B cell (primary cell): ENCODE measurements at regions not wholly inside any gene's neighbourhood (a gene's known extent, or its start where the extent isn't known, plus 50 kb on each side); places are given as distances from the start of the nearest gene placed in this dataset.
A peak's percentile ranks its signal among the peaks of the same experiment; 100 is the strongest.

Experiments
- ATAC-seq: fragments of 200-7000 bp; cut with Tn5 transposase; one replicate; pipeline ENCODE4 v1.10.0; 2021; ENCODE audit warnings: low read depth, mild to moderate bottlenecking, moderate number of reproducible peaks, moderate library complexity
- CTCF ChIA-PET: fragments of 350-600 bp; sonication (Branson Sonifier 250); formaldehyde crosslinking; loops from one replicate; lab custom pipeline; 2021; ENCODE audit warnings: antibody characterized with exemption, inconsistent platforms; lab: Charles Lee
- POLR2A ChIA-PET: fragments of 350-600 bp; sonication (Branson Sonifier 250); formaldehyde crosslinking; loops from one replicate; lab custom pipeline; 2021; ENCODE audit warnings: antibody characterized with exemption; lab: Charles Lee
- DNase-seq: peaks from one replicate; pipeline ENCODE4 v3.0.0; 2013
- H2AFZ ChIP-seq: 2 replicates; pipeline ENCODE4 v1.6.1; 2012; ENCODE audit warnings: mild to moderate bottlenecking, low read depth, low read length; ENCODE audit not compliant: insufficient read depth, poor library complexity, severe bottlenecking
- H3K27ac ChIP-seq, 2 donors: 1 replicate in 1 of 2; 2 replicates in 1 of 2; pipeline ENCODE4 v1.5.1; 2012 to 2013; ENCODE audit warnings: low read length in 2 of 2, mild to moderate bottlenecking in 2 of 2, moderate library complexity in 1 of 2
- H3K27me3 ChIP-seq, 4 experiments: fragments of 200-600 bp in 1 of 4; sonication (generic) in 1 of 4; replicated peaks in 1 of 4; 1 replicate in 2 of 4; 2 replicates in 2 of 4; pipeline versions ENCODE4 v1.6.1 to v1.7.0; 2013 to 2016; ENCODE audit warnings: low read length in 3 of 4, mild to moderate bottlenecking in 2 of 4, mixed read lengths in 1 of 4, moderate library complexity in 1 of 4; ENCODE audit not compliant: insufficient read depth in 4 of 4, control insufficient read depth in 3 of 4; ENCODE audit errors: control extremely low read depth in 1 of 4
- H3K36me3 ChIP-seq, 2 experiments: replicated peaks in 1 of 2; 1 replicate in 1 of 2; 2 replicates in 1 of 2; pipeline versions ENCODE4 v1.6.1 to v1.7.1; 2013; ENCODE audit warnings: low read length in 1 of 2; ENCODE audit not compliant: insufficient read depth in 2 of 2, control insufficient read depth in 1 of 2; ENCODE audit errors: control extremely low read depth in 1 of 2, extremely low read depth in 1 of 2
- H3K4me1 ChIP-seq, 2 donors: fragments of 200-600 bp in 1 of 2; sonication (generic) in 1 of 2; 1 replicate in 1 of 2; 2 replicates in 1 of 2; pipeline versions ENCODE4 v1.5.1 to v1.6.1; 2013 to 2017; ENCODE audit warnings: low read length in 2 of 2; ENCODE audit not compliant: control insufficient read depth in 2 of 2, insufficient read depth in 2 of 2
- H3K4me2 ChIP-seq: replicated peaks from 2 replicates; pipeline ENCODE3; 2012; ENCODE audit warnings: mild to moderate bottlenecking, low read depth, low read length; ENCODE audit not compliant: poor library complexity, severe bottlenecking
- H3K4me3 ChIP-seq, 5 experiments: fragments of 200-600 bp in 1 of 5; sonication (generic) in 1 of 5; 1 replicate in 3 of 5; 2 replicates in 2 of 5; pipeline versions ENCODE4 v1.5.1 to v1.7.0; 2011 to 2016; ENCODE audit warnings: low read length in 4 of 5, mild to moderate bottlenecking in 4 of 5, low read depth in 2 of 5, control low read depth in 1 of 5, moderate library complexity in 1 of 5; ENCODE audit not compliant: insufficient read depth in 1 of 5; ENCODE audit errors: control extremely low read depth in 1 of 5, extremely low read depth in 1 of 5
- H3K79me2 ChIP-seq: fragments of 200-600 bp; sonication (generic); one replicate; pipeline ENCODE4 v1.6.0; 2016; ENCODE audit warnings: low read length; ENCODE audit not compliant: control insufficient read depth, insufficient read depth
- H3K9ac ChIP-seq: fragments of 200-600 bp; sonication (generic); 2 replicates; pipeline ENCODE4 v1.6.1; 2017; ENCODE audit warnings: mild to moderate bottlenecking, low read length, moderate library complexity
- H3K9me3 ChIP-seq, 3 donors: one replicate each; pipeline versions ENCODE4 v1.6.1 to v1.7.1; 2013; ENCODE audit warnings: low read length in 2 of 3; ENCODE audit not compliant: control insufficient read depth in 2 of 3, insufficient read depth in 1 of 3; ENCODE audit errors: control extremely low read depth in 1 of 3
- H4K20me1 ChIP-seq: 2 replicates; pipeline ENCODE4 v1.6.0; 2012; ENCODE audit warnings: mild to moderate bottlenecking, low read length; ENCODE audit not compliant: insufficient read depth, control insufficient read depth, poor library complexity, severe bottlenecking
- H3K27ac Mint-ChIP-seq: one replicate; pipeline ENCODE4 v1.8.0; 2021; ENCODE audit warnings: mixed read lengths
- H3K27me3 Mint-ChIP-seq: one replicate; pipeline ENCODE4 v1.8.0; 2021; ENCODE audit warnings: mixed read lengths
- H3K4me1 Mint-ChIP-seq: one replicate; pipeline ENCODE4 v1.8.0; 2021; ENCODE audit warnings: mixed read lengths
- H3K4me3 Mint-ChIP-seq: one replicate; pipeline ENCODE4 v1.8.0; 2021; ENCODE audit warnings: mixed read lengths
- H3K9me3 Mint-ChIP-seq: one replicate; pipeline ENCODE4 v1.8.0; 2022; ENCODE audit warnings: mixed read lengths; ENCODE audit not compliant: insufficient read depth
- CTCF ChIP-seq: fragments of 200-600 bp; IDR thresholded peaks from one replicate; pipeline ENCODE4 v1.8.0; 2022; ENCODE audit warnings: antibody characterized with exemption, mild to moderate bottlenecking
- EZH2 ChIP-seq: IDR thresholded peaks from 2 replicates; pipeline ENCODE4 v1.6.1; 2012; ENCODE audit warnings: borderline replicate concordance, low read depth, mild to moderate bottlenecking, moderate library complexity, low read length; ENCODE audit not compliant: insufficient read depth, poor library complexity, severe bottlenecking
- WGBS: methylation state at CpG from one replicate; pipeline ENCODE4 v1.1.5; 2013; ENCODE audit warnings: missing lambda C conversion rate; ENCODE audit not compliant: insufficient coverage; 5-methylcytosine and 5-hydroxymethylcytosine counted together
- intact Hi-C: fragments of 100-400 bp; cut with micrococcal nuclease; formaldehyde crosslinking; loops from one replicate; pipeline ENCODE4 v1.10.0; 2022

- H3K4me1 Mint-ChIP-seq, result peaks cover 51% of the 10 kb centered on the region
- DNase-seq (peak; percentile 33), ATAC-seq (peak; percentile 53)
- Histone ChIP-seq H3K27me3 (no peaks in the 10 kb centered on the region), H3K36me3 (no peaks in the 10 kb centered on the region), H3K4me1 (peaks cover 23% of the 10 kb centered on the region in 2 donors), H3K9me3 (peaks cover 0 to 7% (median 0%) of the 10 kb centered on the region in 3 donors), H4K20me1 (no peaks in the 10 kb centered on the region), H3K9ac (no peak overlapping the region), H3K79me2 (no peaks in the 10 kb centered on the region), H3K27ac (no peak overlapping the region), H3K4me2 (peak overlapping the region; percentile 3), H3K4me3 (no peak overlapping the region), H2AFZ (no peak overlapping the region)
- ChIA-PET CTCF (no interaction called here), POLR2A (interaction anchor here (1.0 kb wide), 1 partner anchor 19 kb away, joined by 3 read pairs; no protein-coding TSS in a partner anchor)
- WGBS, result 0% methylated on average over 1 of the region's 6 CpGs
- H3K9me3 Mint-ChIP-seq, result peaks cover 8% of the 10 kb centered on the region
- H3K27me3 Mint-ChIP-seq, result no peaks in the 10 kb centered on the region
- intact Hi-C loops, result no loop called here
- H3K4me3 Mint-ChIP-seq, result no peak overlapping the region
- TF ChIP-seq CTCF (no peak), EZH2 (no peak)
- no peak overlapping the region for H3K27ac Mint-ChIP-seq
These were observed 207.0 kb upstream of the MAP3K1 start for GRCh38 chr5:56608217-56608925.

- H3K36me3 ChIP-seq, result no peaks in the 10 kb centered on the region
- DNase-seq (no peak), ATAC-seq (no peak)
- H3K27me3 Mint-ChIP-seq, result no peaks in the 10 kb centered on the region
- no peak overlapping the region for H3K4me2 ChIP-seq
- CTCF ChIA-PET, result no interaction called here
- TF ChIP-seq EZH2 (no peak), CTCF (no peak)
- H3K4me1 ChIP-seq, result peaks cover 15 to 18% of the 10 kb centered on the region in 2 donors
- WGBS, result 91% methylated on average over 2 of the region's 4 CpGs
- no peaks in the 10 kb centered on the region for H3K79me2 ChIP-seq
- POLR2A ChIA-PET, result interaction anchor here (0.5 to 1.0 kb wide), 2 partner anchors 11 to 18 kb away, joined by 3 to 5 read pairs; no protein-coding TSS in a partner anchor
- H3K4me1 Mint-ChIP-seq, result peaks cover 43% of the 10 kb centered on the region
- H2AFZ ChIP-seq, result no peak overlapping the region
- no peak overlapping the region for H3K4me3 Mint-ChIP-seq
- H3K27ac Mint-ChIP-seq, result no peak overlapping the region
- intact Hi-C loops, result no loop called here
- no peak overlapping the region for H3K9ac ChIP-seq
- no peak overlapping the region for H3K4me3 ChIP-seq
- H4K20me1 ChIP-seq, result no peaks in the 10 kb centered on the region
- peaks cover 0 to 7% (median 0%) of the 10 kb centered on the region in 3 donors for H3K9me3 ChIP-seq
- H3K9me3 Mint-ChIP-seq, result peaks cover 8% of the 10 kb centered on the region
- no peaks in the 10 kb centered on the region for H3K27me3 ChIP-seq
- H3K27ac ChIP-seq, result no peak overlapping the region
These were observed 207.8 kb upstream of the MAP3K1 start for GRCh38 chr5:56607551-56607950.
